A549 (cell line): ENCODE measurements at regions not wholly inside any gene's neighbourhood (a gene's known extent, or its start where the extent isn't known, plus 50 kb on each side); places are given as distances from the start of the nearest gene placed in this dataset.

Experiments
- ATAC-seq, 2 experiments: fragments of 200-7000 bp in 1 of 2; fragments of >200 bp in 1 of 2; cut with Nextera tagmentation in 1 of 2; cut with Tn5 transposase in 1 of 2; 3 replicates each; pipeline versions ENCODE4 v1.8.0 to v1.9.1; 2018 to 2020; ENCODE audit warnings: mild to moderate bottlenecking in 1 of 2, moderate library complexity in 1 of 2
- CTCF ChIA-PET: fragments of 300-600 bp; sonication (Branson Sonifier 250); formaldehyde crosslinking; extraction: SDS; loops from one replicate; lab custom pipeline; 2021; ENCODE audit warnings: antibody characterized with exemption, inconsistent platforms; lab: Yijun Ruan, JAX
- POLR2A ChIA-PET: fragments of 350-600 bp; formaldehyde crosslinking; extraction: SDS; loops from one replicate; lab custom pipeline; 2021; ENCODE audit warnings: antibody characterized with exemption, inconsistent platforms; lab: Yijun Ruan, JAX
- DNase-seq, 2 experiments: peaks; one replicate each; pipeline versions ENCODE4 v3.0.0 to v3.0.0-alpha.2; 2011 to 2016; ENCODE audit warnings: low read depth in 1 of 2, low spot score in 1 of 2
- FAIRE-seq: peaks from 2 replicates; lab custom pipeline; 2011; peaks lifted over from hg19 to GRCh38; lab: Jason Lieb, UNC
- H3K27ac ChIP-seq, 2 experiments: fragments of >200 bp; sonication (Bioruptor Twin); formaldehyde crosslinking; 3 replicates each; pipeline ENCODE4 v1.5.1; 2016 to 2017
- H3K4me1 ChIP-seq: fragments of >200 bp; sonication (Bioruptor Twin); formaldehyde crosslinking; 3 replicates; pipeline ENCODE4 v1.6.1; 2016
- H3K4me2 ChIP-seq: fragments of >200 bp; sonication (Bioruptor Twin); formaldehyde crosslinking; 3 replicates; pipeline ENCODE4 v1.6.1; 2016
- H3K4me3 ChIP-seq: fragments of >200 bp; sonication (Bioruptor Twin); formaldehyde crosslinking; 3 replicates; pipeline ENCODE4 v1.5.1; 2016
- H3K9me3 ChIP-seq: fragments of >200 bp; sonication (Bioruptor Twin); formaldehyde crosslinking; 3 replicates; pipeline ENCODE4 v1.6.1; 2016
- ATOH8 ChIP-seq: fragments of 250-450 bp; sonication (Bioruptor Pico); IDR thresholded peaks from 2 replicates; pipeline ENCODE4 v1.5.0; 2020; ENCODE audit warnings: low read depth, mild to moderate bottlenecking, moderate library complexity
- BHLHE40 ChIP-seq: IDR thresholded peaks from 2 replicates; pipeline ENCODE4 v1.6.1; 2012; ENCODE audit warnings: low read depth, low read length, inconsistent platforms
- CBX2 ChIP-seq: fragments of 200-600 bp; sonication (generic); IDR thresholded peaks from 2 replicates; pipeline ENCODE4 v1.6.1; 2016; ENCODE audit warnings: low read depth, mild to moderate bottlenecking, borderline replicate concordance
- CHD2 ChIP-seq: fragments of 150-350 bp; IDR thresholded peaks from 2 replicates; pipeline ENCODE4 v1.6.1; 2014; ENCODE audit warnings: low read length; ENCODE audit not compliant: partially characterized antibody
- EP300 ChIP-seq, 2 experiments: fragments of >200 bp; sonication (Bioruptor Twin); formaldehyde crosslinking; IDR thresholded peaks; 2 replicates in 1 of 2; 3 replicates in 1 of 2; pipeline ENCODE4 v1.6.1; 2016 to 2017
- FOSB ChIP-seq: fragments of 250-450 bp; sonication (Bioruptor Pico); IDR thresholded peaks from 2 replicates; pipeline ENCODE4 v1.5.0; 2020; ENCODE audit warnings: mild to moderate bottlenecking, moderate library complexity
- HDAC2 ChIP-seq: fragments of 200-600 bp; sonication (generic); IDR thresholded peaks from 2 replicates; pipeline ENCODE4 v1.6.1; 2016
- HEYL ChIP-seq: fragments of 250-450 bp; sonication (Bioruptor Pico); IDR thresholded peaks from 2 replicates; pipeline ENCODE4 v1.8.0; 2021; ENCODE audit warnings: mild to moderate bottlenecking, moderate library complexity
- JUN ChIP-seq, 2 experiments: fragments of >200 bp; sonication (Bioruptor Twin); formaldehyde crosslinking; IDR thresholded peaks; 2 replicates in 1 of 2; 3 replicates in 1 of 2; pipeline ENCODE4 v1.6.1; 2016 to 2017
- KDM1A ChIP-seq: fragments of 200-600 bp; sonication (generic); IDR thresholded peaks from 2 replicates; pipeline ENCODE4 v1.6.1; 2016; ENCODE audit warnings: low read depth, mild to moderate bottlenecking
- KDM5A ChIP-seq: fragments of 200-600 bp; sonication (generic); IDR thresholded peaks from 2 replicates; pipeline ENCODE4 v1.6.1; 2016; ENCODE audit warnings: antibody characterized with exemption, mild to moderate bottlenecking
- MAFK ChIP-seq: fragments of 450-650 bp; IDR thresholded peaks from 2 replicates; pipeline ENCODE4 v1.6.1; 2014; ENCODE audit not compliant: partially characterized antibody
- MAZ ChIP-seq: fragments of 150-350 bp; IDR thresholded peaks from 2 replicates; pipeline ENCODE4 v1.6.1; 2014; ENCODE audit warnings: antibody characterized with exemption, low read depth, low read length, borderline replicate concordance
- MYC ChIP-seq: IDR thresholded peaks from 2 replicates; pipeline ENCODE4 v1.6.1; 2012; ENCODE audit warnings: mild to moderate bottlenecking, inconsistent platforms, low read length, improper control_type of control experiment, borderline replicate concordance
- NR3C1 ChIP-seq: fragments of >200 bp; sonication (Bioruptor Twin); formaldehyde crosslinking; IDR thresholded peaks from 3 replicates; pipeline ENCODE4 v1.6.1; 2017
- PBX3 ChIP-seq: IDR thresholded peaks from 2 replicates; pipeline ENCODE4 v1.6.1; 2012
- POLR2AphosphoS2 ChIP-seq: conservative IDR thresholded peaks from 2 replicates; pipeline ENCODE4 v1.6.1; 2012; ENCODE audit warnings: low read length, improper control_type of control experiment, inconsistent platforms
- RARB ChIP-seq: fragments of 250-450 bp; sonication (Bioruptor Pico); IDR thresholded peaks from 2 replicates; pipeline ENCODE4 v1.8.0; 2021; ENCODE audit warnings: mild to moderate bottlenecking, moderate library complexity
- REST ChIP-seq: fragments of 200-600 bp; sonication (generic); IDR thresholded peaks from 2 replicates; pipeline ENCODE4 v1.6.1; 2016; ENCODE audit warnings: antibody characterized with exemption, mild to moderate bottlenecking, moderate library complexity
- SMC3 ChIP-seq: fragments of >200 bp; sonication (Bioruptor Twin); formaldehyde crosslinking; IDR thresholded peaks from 3 replicates; pipeline ENCODE4 v1.6.1; 2018; ENCODE audit warnings: inconsistent platforms
- SREBF2 ChIP-seq: fragments of 450-650 bp; IDR thresholded peaks from 2 replicates; pipeline ENCODE4 v1.6.1; 2014; ENCODE audit warnings: mild to moderate bottlenecking, moderate library complexity
- ZC3H11A ChIP-seq: fragments of 450-650 bp; IDR thresholded peaks from 2 replicates; pipeline ENCODE4 v1.6.1; 2014; ENCODE audit warnings: antibody characterized with exemption, mild to moderate bottlenecking
- WGBS: methylation state at CpG from one replicate; pipeline ENCODE4 v1.1.6; 2017; ENCODE audit errors: missing lambda C conversion rate; 5-methylcytosine and 5-hydroxymethylcytosine counted together

- no peak for TF ChIP-seq FOSB
- TF ChIP-seq ZC3H11A: no peak
- TF ChIP-seq, all 56 proteins: peak for 0
- DNase-seq (no peak), FAIRE-seq (no peak), ATAC-seq (no peak)
- 33% methylated on average over 1 of the region's 1 CpG for WGBS
- CTCF ChIA-PET: no interaction called here
- Histone ChIP-seq H3K4me2 (no peak overlapping the region), H3K9me3 (no peaks in the 10 kb centered on the region), H3K4me1 (no peaks in the 10 kb centered on the region), H3K4me3 (no peak overlapping the region), H3K27ac (no peak overlapping the region)
- POLR2A ChIA-PET: no interaction called here
These were observed 125.6 kb upstream of the CELF4 start for GRCh38 chr18:37691162-37691561.

GRCh38 chr18:37689841-37690240, 124.2 kb upstream of the CELF4 start:
- no peak for ATAC-seq
- ChIA-PET CTCF (no interaction called here), POLR2A (no interaction called here)
- Histone ChIP-seq H3K4me1 (no peaks in the 10 kb centered on the region), H3K4me3 (no peak overlapping the region), H3K9me3 (no peaks in the 10 kb centered on the region), H3K27ac (no peak overlapping the region), H3K4me2 (no peak overlapping the region)
- no peak for DNase-seq
- no peak for TF ChIP-seq KDM1A
- TF ChIP-seq MAZ: no peak
- TF ChIP-seq HDAC2: no peak
- no peak for TF ChIP-seq HEYL (CRISPR knock-in tag)
- TF ChIP-seq SMC3: no peak
- no peak for TF ChIP-seq SREBF2
- TF ChIP-seq POLR2AphosphoS2: no peak
- TF ChIP-seq EP300 (IDR thresholded peaks at IDR 0.05): no peak
- no peak for TF ChIP-seq CBX2
- no peak for TF ChIP-seq JUN (IDR thresholded peaks at IDR 0.05)
- no peak for TF ChIP-seq ZC3H11A
- TF ChIP-seq CHD2: no peak
- no peak for TF ChIP-seq MYC
- TF ChIP-seq PBX3: no peak
- no peak for FAIRE-seq
- WGBS: 73% methylated on average over 1 of the region's 1 CpG

GRCh38 chr18:37684590-37684989, 119.0 kb upstream of the CELF4 start:
- Histone ChIP-seq H3K4me3 (no peak overlapping the region), H3K27ac (no peak overlapping the region), H3K9me3 (no peaks in the 10 kb centered on the region), H3K4me2 (no peak overlapping the region)
- TF ChIP-seq BHLHE40 (no peak), SMC3 (no peak), CBX2 (no peak)
- TF ChIP-seq, all 56 proteins: peak for 0
- ChIA-PET CTCF (no interaction called here), POLR2A (no interaction called here)
- FAIRE-seq: no peak
- 0% methylated on average over 2 of the region's 3 CpGs for WGBS
- no peak for DNase-seq
- H3K4me1 ChIP-seq: no peaks in the 10 kb centered on the region
- ATAC-seq: no peak

GRCh38 chr18:37684183-37684582, 118.6 kb upstream of the CELF4 start:
- Histone ChIP-seq H3K9me3 (no peaks in the 10 kb centered on the region), H3K27ac (no peak overlapping the region), H3K4me2 (no peak overlapping the region), H3K4me3 (no peak overlapping the region), H3K4me1 (no peaks in the 10 kb centered on the region)
- TF ChIP-seq FOSB (no peak), CBX2 (no peak), KDM5A (no peak), KDM1A (no peak), NR3C1 (no peak), MAFK (no peak), ZC3H11A (no peak), BHLHE40 (no peak), ATOH8 (CRISPR knock-in tag) (no peak), REST (no peak), RARB (no peak)
- ATAC-seq: no peak
- WGBS: 7% methylated on average over 3 of the region's 5 CpGs
- ChIA-PET POLR2A (no interaction called here), CTCF (no interaction called here)
- FAIRE-seq: no peak
- no peak for DNase-seq
